Nephron (organoid): ENCODE measurements at regions not wholly inside any gene's neighbourhood (a gene's known extent, or its start where the extent isn't known, plus 50 kb on each side); places are given as distances from the start of the nearest gene placed in this dataset.

Experiments
- H3K27ac Mint-ChIP-seq, 3 experiments: 2 replicates each; pipeline ENCODE4 v1.8.0; 2020; ENCODE audit warnings: mixed read lengths in 3 of 3, mild to moderate bottlenecking in 2 of 3, moderate library complexity in 1 of 3
- H3K27me3 Mint-ChIP-seq: 2 replicates; pipeline ENCODE4 v1.8.0; 2021; ENCODE audit warnings: low read depth, mild to moderate bottlenecking, moderate library complexity, mixed read lengths
- H3K36me3 Mint-ChIP-seq: 2 replicates; pipeline ENCODE4 v1.8.0; 2020; ENCODE audit warnings: low read depth, mixed read lengths
- H3K4me1 Mint-ChIP-seq: 2 replicates; pipeline ENCODE4 v1.8.0; 2020; ENCODE audit warnings: mixed read lengths
- H3K4me3 Mint-ChIP-seq, 3 experiments: 2 replicates each; pipeline ENCODE4 v1.8.0; 2020; ENCODE audit warnings: mild to moderate bottlenecking in 3 of 3, mixed read lengths in 3 of 3, moderate library complexity in 2 of 3
- H3K9me3 Mint-ChIP-seq: 2 replicates; pipeline ENCODE4 v1.8.0; 2020; ENCODE audit warnings: mixed read lengths
- TF ChIP-seq, protein P1 (sequence below), 3 experiments: fragments of 200-600 bp; sonication (generic); IDR thresholded peaks; one replicate each; pipeline ENCODE4 v1.5.0; 2021; ENCODE audit warnings: antibody characterized with exemption in 3 of 3; ENCODE audit not compliant: unreplicated experiment in 3 of 3

DNA sequence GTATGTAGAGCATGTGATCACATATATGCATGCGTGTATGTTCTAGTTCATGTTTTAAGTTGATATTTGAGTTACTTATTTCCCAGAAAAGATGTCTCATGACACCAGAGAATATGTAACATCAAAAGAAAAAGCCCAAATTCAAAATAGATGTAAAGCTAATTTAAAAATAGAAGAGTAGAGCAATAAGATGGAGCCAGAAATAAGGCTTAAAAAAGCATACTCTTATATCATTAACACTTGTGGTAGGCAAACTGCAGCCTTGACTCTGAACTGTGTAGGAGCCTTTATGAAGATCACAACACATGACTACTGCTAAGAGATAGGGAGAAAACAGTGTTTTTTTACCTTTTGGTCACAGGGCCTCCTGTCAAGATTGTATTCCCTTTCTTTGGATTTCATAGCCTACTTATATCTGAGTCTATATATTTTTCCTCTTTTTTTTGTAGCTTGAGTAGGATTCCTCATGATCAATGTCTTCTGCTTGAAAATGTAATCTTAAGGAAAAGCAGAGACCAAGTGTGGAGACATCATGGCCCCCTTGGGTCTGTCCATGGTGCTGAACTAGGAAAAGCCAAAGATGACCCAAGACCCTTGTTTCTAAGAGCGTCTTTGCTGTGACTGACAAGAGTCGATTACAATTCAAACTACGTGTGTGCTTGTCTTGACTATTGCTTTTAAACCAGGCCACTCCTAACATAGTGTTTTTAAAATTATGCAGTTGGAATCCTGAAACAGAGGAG, 390.4 kb downstream of the SHISA9 start:
- no peaks in the 10 kb centered on the region for H3K4me1 Mint-ChIP-seq
- no peak overlapping the region for H3K27ac Mint-ChIP-seq
- H3K27me3 Mint-ChIP-seq = peaks cover 5% of the 10 kb centered on the region
- no peaks in the 10 kb centered on the region for H3K36me3 Mint-ChIP-seq
- no peak overlapping the region for H3K4me3 Mint-ChIP-seq
- TF ChIP-seq, protein P1, sequence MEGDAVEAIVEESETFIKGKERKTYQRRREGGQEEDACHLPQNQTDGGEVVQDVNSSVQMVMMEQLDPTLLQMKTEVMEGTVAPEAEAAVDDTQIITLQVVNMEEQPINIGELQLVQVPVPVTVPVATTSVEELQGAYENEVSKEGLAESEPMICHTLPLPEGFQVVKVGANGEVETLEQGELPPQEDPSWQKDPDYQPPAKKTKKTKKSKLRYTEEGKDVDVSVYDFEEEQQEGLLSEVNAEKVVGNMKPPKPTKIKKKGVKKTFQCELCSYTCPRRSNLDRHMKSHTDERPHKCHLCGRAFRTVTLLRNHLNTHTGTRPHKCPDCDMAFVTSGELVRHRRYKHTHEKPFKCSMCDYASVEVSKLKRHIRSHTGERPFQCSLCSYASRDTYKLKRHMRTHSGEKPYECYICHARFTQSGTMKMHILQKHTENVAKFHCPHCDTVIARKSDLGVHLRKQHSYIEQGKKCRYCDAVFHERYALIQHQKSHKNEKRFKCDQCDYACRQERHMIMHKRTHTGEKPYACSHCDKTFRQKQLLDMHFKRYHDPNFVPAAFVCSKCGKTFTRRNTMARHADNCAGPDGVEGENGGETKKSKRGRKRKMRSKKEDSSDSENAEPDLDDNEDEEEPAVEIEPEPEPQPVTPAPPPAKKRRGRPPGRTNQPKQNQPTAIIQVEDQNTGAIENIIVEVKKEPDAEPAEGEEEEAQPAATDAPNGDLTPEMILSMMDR (IDR thresholded peaks at IDR 0.05; ENCODE audit: unreplicated experiment in 3 of 3) = no peak
- no peaks in the 10 kb centered on the region for H3K9me3 Mint-ChIP-seq

DNA sequence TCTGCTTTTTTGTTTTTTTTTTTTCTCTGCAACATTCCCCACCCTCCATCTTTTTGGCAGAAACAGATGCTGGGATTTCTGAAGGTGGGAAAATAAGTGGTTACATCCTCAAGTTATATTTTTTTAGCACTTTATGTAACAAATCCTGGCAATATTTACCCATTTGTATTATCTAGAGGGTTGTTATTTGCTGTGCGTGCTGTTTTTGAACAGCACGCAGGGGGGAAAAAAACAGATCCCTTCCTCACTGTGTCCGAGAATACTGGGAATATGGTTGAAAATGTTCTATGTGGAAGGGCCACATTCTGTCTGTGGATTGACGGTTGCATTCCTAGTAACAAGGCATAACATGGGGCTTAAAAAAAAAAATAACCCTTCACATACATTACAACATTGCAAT, 394.8 kb downstream of the SHISA9 start:
- Mint-ChIP-seq H3K9me3 (no peaks in the 10 kb centered on the region), H3K27me3 (no peaks in the 10 kb centered on the region), H3K4me3 (no peak overlapping the region), H3K4me1 (no peaks in the 10 kb centered on the region), H3K36me3 (no peaks in the 10 kb centered on the region), H3K27ac (no peak overlapping the region)
- TF ChIP-seq, protein P1 (IDR thresholded peaks at IDR 0.05; ENCODE audit: unreplicated experiment in 3 of 3) = no peak

DNA sequence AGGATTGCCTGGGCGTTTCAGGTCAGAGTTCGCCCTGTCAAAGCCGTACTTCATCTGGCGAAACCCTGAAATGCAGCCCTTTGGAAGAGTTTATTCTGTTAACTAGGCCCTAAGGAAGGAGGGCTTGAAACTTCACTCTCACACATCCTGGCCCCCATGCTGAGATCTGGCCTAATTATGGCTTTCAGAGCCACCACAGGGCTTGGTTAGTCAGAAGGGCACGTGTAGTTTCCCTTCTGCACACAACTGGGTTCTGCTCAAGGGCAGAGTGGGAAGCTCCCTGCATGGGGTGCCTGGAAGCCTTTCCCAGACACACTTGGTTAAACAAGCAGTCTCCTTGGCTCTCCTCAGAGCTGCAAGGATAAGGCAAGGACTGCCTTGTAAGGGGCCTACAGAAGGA, 397.3 kb downstream of the SHISA9 start:
- Mint-ChIP-seq H3K27ac (no peak overlapping the region), H3K27me3 (no peaks in the 10 kb centered on the region), H3K9me3 (no peaks in the 10 kb centered on the region), H3K36me3 (no peaks in the 10 kb centered on the region), H3K4me1 (no peaks in the 10 kb centered on the region), H3K4me3 (no peak overlapping the region)
- TF ChIP-seq, protein P1 (IDR thresholded peaks at IDR 0.05; ENCODE audit: unreplicated experiment in 3 of 3) = no peak

DNA sequence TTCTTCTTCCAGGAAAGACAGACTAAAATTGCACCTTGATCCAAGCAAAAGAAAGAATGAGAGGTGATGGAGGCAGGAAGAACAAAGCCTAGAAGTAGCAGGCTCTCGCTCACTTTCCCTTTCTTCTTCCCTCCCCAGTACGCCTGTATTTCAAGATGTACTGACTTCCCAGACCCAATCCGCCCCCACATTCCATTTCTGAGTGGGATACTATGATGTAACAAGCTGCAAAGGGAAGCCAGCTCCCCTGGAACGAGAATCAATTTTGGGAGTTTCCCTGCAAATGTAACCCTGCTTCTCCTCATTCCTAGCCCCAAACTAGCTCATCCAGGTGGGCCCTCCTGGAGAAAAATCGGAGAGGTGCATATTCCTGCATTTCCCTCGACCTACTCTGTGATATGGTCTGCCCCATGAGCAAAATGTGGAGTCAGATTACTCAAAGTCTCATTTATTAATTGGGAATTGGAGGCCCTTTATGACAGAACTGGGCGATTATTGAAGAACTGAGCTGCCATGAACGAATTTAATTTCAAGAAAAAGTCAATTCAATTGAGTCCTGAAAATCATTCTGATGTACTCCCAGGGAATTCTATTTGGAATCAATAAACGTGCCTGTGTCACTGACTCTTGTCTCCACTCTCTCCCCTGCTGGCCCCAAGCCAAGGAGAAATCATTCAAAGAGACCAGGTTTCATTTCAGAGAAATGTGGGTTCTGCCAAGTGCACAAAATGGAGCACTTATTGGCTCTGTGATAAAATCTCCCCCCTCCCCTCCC, 398.9 kb downstream of the SHISA9 start:
- TF ChIP-seq, protein P1 (IDR thresholded peaks at IDR 0.05; ENCODE audit: unreplicated experiment in 3 of 3) = no peak
- Mint-ChIP-seq H3K27ac (no peak overlapping the region), H3K9me3 (no peaks in the 10 kb centered on the region), H3K4me1 (no peaks in the 10 kb centered on the region), H3K4me3 (no peak overlapping the region), H3K36me3 (no peaks in the 10 kb centered on the region), H3K27me3 (no peaks in the 10 kb centered on the region)

- no peak overlapping the region for H3K27ac Mint-ChIP-seq
- TF ChIP-seq, protein P1 (IDR thresholded peaks at IDR 0.05; ENCODE audit: unreplicated experiment in 3 of 3) = no peak
- H3K27me3 Mint-ChIP-seq = no peaks in the 10 kb centered on the region
- H3K9me3 Mint-ChIP-seq = no peaks in the 10 kb centered on the region
- no peak overlapping the region for H3K4me3 Mint-ChIP-seq
- no peaks in the 10 kb centered on the region for H3K36me3 Mint-ChIP-seq
- no peaks in the 10 kb centered on the region for H3K4me1 Mint-ChIP-seq
Observed at GRCh38 chr16:13305019-13305755, 403.8 kb downstream of the SHISA9 start.
